ENCODE measurements at regions not wholly inside any gene's neighbourhood (a gene's known extent, or its start where the extent isn't known, plus 50 kb on each side); places are given as distances from the start of the nearest gene placed in this dataset.

DNA sequence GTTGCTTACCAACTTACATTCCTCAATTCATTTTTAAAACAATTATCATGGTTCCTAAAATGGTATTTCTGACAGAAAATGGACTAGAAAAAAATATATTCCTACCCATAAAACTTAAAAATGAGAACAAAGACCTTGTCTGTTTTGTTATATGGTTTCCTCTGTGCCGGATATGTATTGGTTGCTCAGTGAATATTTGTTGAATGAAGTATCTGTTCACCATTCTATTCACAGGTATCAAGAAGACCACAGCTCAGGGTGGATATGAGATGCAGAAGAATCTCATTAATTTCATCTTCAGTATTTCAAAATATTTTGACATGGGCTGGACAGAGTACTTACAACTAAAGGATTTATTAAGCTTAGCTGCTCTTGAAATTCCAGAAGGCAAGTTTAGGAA is 58.1 kb downstream of the TUSC7 start:
- no peak for ATAC-seq
- TF ChIP-seq CSDC2 (CRISPR knock-in tag; IDR thresholded peaks at IDR 0.05): no peak
- no peak for TF ChIP-seq ESRRG (CRISPR knock-in tag; IDR thresholded peaks at IDR 0.05)
- no peak for TF ChIP-seq PPARA (CRISPR knock-in tag; IDR thresholded peaks at IDR 0.05; ENCODE audit: borderline replicate concordance)
- TF ChIP-seq RARB (CRISPR knock-in tag; IDR thresholded peaks at IDR 0.05): no peak
- TF ChIP-seq TOX (CRISPR knock-in tag; IDR thresholded peaks at IDR 0.05; ENCODE audit: borderline replicate concordance): no peak
- no peak for TF ChIP-seq TCF4 (CRISPR knock-in tag; IDR thresholded peaks at IDR 0.05; ENCODE audit: borderline replicate concordance)
- TF ChIP-seq OSR1 (CRISPR knock-in tag; IDR thresholded peaks at IDR 0.05): no peak
- no peak for TF ChIP-seq GLIS3 (CRISPR knock-in tag; IDR thresholded peaks at IDR 0.05)
- TF ChIP-seq ZFP3 (CRISPR knock-in tag; IDR thresholded peaks at IDR 0.05): no peak
- TF ChIP-seq ARNTL (CRISPR knock-in tag; IDR thresholded peaks at IDR 0.05; ENCODE audit: borderline replicate concordance, low read depth): no peak
- TF ChIP-seq BACH2 (CRISPR knock-in tag; IDR thresholded peaks at IDR 0.05; ENCODE audit: borderline replicate concordance): no peak
- no peak for TF ChIP-seq ZC3H10 (CRISPR knock-in tag; IDR thresholded peaks at IDR 0.05)
- TF ChIP-seq ZNF565 (CRISPR knock-in tag; conservative IDR thresholded peaks at IDR 0.05; ENCODE audit: low read depth): no peak
- TF ChIP-seq, protein P1, sequence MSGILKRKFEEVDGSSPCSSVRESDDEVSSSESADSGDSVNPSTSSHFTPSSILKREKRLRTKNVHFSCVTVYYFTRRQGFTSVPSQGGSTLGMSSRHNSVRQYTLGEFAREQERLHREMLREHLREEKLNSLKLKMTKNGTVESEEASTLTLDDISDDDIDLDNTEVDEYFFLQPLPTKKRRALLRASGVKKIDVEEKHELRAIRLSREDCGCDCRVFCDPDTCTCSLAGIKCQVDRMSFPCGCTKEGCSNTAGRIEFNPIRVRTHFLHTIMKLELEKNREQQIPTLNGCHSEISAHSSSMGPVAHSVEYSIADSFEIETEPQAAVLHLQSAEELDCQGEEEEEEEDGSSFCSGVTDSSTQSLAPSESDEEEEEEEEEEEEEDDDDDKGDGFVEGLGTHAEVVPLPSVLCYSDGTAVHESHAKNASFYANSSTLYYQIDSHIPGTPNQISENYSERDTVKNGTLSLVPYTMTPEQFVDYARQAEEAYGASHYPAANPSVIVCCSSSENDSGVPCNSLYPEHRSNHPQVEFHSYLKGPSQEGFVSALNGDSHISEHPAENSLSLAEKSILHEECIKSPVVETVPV (CRISPR knock-in tag; IDR thresholded peaks at IDR 0.05): no peak
- TF ChIP-seq, protein P2, sequence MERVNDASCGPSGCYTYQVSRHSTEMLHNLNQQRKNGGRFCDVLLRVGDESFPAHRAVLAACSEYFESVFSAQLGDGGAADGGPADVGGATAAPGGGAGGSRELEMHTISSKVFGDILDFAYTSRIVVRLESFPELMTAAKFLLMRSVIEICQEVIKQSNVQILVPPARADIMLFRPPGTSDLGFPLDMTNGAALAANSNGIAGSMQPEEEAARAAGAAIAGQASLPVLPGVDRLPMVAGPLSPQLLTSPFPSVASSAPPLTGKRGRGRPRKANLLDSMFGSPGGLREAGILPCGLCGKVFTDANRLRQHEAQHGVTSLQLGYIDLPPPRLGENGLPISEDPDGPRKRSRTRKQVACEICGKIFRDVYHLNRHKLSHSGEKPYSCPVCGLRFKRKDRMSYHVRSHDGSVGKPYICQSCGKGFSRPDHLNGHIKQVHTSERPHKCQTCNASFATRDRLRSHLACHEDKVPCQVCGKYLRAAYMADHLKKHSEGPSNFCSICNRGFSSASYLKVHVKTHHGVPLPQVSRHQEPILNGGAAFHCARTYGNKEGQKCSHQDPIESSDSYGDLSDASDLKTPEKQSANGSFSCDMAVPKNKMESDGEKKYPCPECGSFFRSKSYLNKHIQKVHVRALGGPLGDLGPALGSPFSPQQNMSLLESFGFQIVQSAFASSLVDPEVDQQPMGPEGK (CRISPR knock-in tag; IDR thresholded peaks at IDR 0.05; ENCODE audit: borderline replicate concordance): no peak
- TF ChIP-seq SNAI2 (CRISPR knock-in tag; IDR thresholded peaks at IDR 0.05): no peak
- TF ChIP-seq, protein P3, sequence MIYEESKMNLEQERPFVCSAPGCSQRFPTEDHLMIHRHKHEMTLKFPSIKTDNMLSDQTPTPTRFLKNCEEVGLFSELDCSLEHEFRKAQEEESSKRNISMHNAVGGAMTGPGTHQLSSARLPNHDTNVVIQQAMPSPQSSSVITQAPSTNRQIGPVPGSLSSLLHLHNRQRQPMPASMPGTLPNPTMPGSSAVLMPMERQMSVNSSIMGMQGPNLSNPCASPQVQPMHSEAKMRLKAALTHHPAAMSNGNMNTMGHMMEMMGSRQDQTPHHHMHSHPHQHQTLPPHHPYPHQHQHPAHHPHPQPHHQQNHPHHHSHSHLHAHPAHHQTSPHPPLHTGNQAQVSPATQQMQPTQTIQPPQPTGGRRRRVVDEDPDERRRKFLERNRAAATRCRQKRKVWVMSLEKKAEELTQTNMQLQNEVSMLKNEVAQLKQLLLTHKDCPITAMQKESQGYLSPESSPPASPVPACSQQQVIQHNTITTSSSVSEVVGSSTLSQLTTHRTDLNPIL (CRISPR knock-in tag; IDR thresholded peaks at IDR 0.05; ENCODE audit: low read depth): no peak
- TF ChIP-seq, protein P4, sequence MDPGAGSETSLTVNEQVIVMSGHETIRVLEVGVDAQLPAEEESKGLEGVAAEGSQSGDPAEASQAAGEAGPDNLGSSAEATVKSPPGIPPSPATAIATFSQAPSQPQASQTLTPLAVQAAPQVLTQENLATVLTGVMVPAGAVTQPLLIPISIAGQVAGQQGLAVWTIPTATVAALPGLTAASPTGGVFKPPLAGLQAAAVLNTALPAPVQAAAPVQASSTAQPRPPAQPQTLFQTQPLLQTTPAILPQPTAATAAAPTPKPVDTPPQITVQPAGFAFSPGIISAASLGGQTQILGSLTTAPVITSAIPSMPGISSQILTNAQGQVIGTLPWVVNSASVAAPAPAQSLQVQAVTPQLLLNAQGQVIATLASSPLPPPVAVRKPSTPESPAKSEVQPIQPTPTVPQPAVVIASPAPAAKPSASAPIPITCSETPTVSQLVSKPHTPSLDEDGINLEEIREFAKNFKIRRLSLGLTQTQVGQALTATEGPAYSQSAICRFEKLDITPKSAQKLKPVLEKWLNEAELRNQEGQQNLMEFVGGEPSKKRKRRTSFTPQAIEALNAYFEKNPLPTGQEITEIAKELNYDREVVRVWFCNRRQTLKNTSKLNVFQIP (CRISPR knock-in tag; IDR thresholded peaks at IDR 0.05; ENCODE audit: borderline replicate concordance, low read depth): no peak
- TF ChIP-seq, protein P5, sequence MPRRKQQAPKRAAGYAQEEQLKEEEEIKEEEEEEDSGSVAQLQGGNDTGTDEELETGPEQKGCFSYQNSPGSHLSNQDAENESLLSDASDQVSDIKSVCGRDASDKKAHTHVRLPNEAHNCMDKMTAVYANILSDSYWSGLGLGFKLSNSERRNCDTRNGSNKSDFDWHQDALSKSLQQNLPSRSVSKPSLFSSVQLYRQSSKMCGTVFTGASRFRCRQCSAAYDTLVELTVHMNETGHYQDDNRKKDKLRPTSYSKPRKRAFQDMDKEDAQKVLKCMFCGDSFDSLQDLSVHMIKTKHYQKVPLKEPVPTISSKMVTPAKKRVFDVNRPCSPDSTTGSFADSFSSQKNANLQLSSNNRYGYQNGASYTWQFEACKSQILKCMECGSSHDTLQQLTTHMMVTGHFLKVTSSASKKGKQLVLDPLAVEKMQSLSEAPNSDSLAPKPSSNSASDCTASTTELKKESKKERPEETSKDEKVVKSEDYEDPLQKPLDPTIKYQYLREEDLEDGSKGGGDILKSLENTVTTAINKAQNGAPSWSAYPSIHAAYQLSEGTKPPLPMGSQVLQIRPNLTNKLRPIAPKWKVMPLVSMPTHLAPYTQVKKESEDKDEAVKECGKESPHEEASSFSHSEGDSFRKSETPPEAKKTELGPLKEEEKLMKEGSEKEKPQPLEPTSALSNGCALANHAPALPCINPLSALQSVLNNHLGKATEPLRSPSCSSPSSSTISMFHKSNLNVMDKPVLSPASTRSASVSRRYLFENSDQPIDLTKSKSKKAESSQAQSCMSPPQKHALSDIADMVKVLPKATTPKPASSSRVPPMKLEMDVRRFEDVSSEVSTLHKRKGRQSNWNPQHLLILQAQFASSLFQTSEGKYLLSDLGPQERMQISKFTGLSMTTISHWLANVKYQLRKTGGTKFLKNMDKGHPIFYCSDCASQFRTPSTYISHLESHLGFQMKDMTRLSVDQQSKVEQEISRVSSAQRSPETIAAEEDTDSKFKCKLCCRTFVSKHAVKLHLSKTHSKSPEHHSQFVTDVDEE (CRISPR knock-in tag; IDR thresholded peaks at IDR 0.05): no peak

DNA sequence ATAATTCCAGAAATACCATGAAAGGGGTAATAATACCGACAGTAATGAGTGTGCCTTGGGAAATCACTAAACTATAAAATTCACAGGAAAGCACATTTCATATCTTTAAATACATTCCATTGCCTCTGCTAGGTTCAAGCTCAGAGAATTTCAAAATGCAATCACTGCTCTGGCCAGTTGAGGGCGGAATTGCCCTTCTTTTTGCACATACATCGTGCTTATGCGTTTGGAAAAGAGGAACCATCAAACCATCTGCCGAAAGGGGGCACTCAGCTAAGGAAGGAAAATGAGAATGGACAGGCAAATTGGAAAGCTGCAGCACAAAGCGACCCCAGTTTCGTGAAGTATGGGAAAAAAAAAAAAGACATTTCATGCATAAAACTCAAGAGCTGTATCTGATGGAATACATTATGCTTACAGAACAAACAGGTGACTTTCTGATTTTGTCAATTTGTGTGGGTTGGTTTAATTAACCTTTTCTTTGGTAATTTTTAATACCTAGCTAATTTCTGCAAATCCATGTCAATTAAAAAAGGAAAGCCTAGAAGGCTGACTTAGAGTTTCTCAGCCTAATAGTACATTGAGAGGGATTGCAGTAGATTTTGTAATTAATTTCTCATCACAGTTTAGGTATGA is 61.4 kb downstream of the TUSC7 start:
- peak; percentile 97 for ATAC-seq
- no peak for TF ChIP-seq SNAI2 (CRISPR knock-in tag; IDR thresholded peaks at IDR 0.05)
- TF ChIP-seq, protein P3 (CRISPR knock-in tag; IDR thresholded peaks at IDR 0.05; ENCODE audit: low read depth): no peak
- no peak for TF ChIP-seq BACH2 (CRISPR knock-in tag; IDR thresholded peaks at IDR 0.05; ENCODE audit: borderline replicate concordance)
- TF ChIP-seq RARB (CRISPR knock-in tag; IDR thresholded peaks at IDR 0.05): no peak
- no peak for TF ChIP-seq CSDC2 (CRISPR knock-in tag; IDR thresholded peaks at IDR 0.05)
- no peak for TF ChIP-seq ZFP30 (CRISPR knock-in tag; IDR thresholded peaks at IDR 0.05)
- TF ChIP-seq TCF4 (CRISPR knock-in tag; IDR thresholded peaks at IDR 0.05; ENCODE audit: borderline replicate concordance): no peak
- no peak for TF ChIP-seq ZNF565 (CRISPR knock-in tag; conservative IDR thresholded peaks at IDR 0.05; ENCODE audit: low read depth)
- TF ChIP-seq, protein P4 (CRISPR knock-in tag; IDR thresholded peaks at IDR 0.05; ENCODE audit: borderline replicate concordance, low read depth): no peak
- no peak for TF ChIP-seq OSR1 (CRISPR knock-in tag; IDR thresholded peaks at IDR 0.05)
- no peak for TF ChIP-seq ZNF8 (CRISPR knock-in tag; IDR thresholded peaks at IDR 0.05)
- no peak for TF ChIP-seq ARNTL (CRISPR knock-in tag; IDR thresholded peaks at IDR 0.05; ENCODE audit: borderline replicate concordance, low read depth)
- TF ChIP-seq, protein P1 (CRISPR knock-in tag; IDR thresholded peaks at IDR 0.05): no peak
- no peak for TF ChIP-seq GLIS3 (CRISPR knock-in tag; IDR thresholded peaks at IDR 0.05)
- TF ChIP-seq ZC3H10 (CRISPR knock-in tag; IDR thresholded peaks at IDR 0.05): no peak
- TF ChIP-seq ESRRG (CRISPR knock-in tag; IDR thresholded peaks at IDR 0.05): no peak
- TF ChIP-seq ZNF70 (CRISPR knock-in tag; IDR thresholded peaks at IDR 0.05): no peak

All from SK-N-SH treated with all-trans-retinoic acid at 6 μM for 48 hours (cell line).